SK-N-SH treated with all-trans-retinoic acid at 6 μM for 48 hours (cell line): ENCODE measurements at regions not wholly inside any gene's neighbourhood (a gene's known extent, or its start where the extent isn't known, plus 50 kb on each side); places are given as distances from the start of the nearest gene placed in this dataset.

ENCODE experiments used
- ATAC-seq: fragments of 200-7000 bp; cut with Tn5 transposase; 3 replicates; pipeline ENCODE4 v1.9.1; 2020; ENCODE audit warnings: mild to moderate bottlenecking, moderate library complexity
- CREB5 ChIP-seq: fragments of 250-450 bp; sonication (Bioruptor Pico); IDR thresholded peaks from 2 replicates; pipeline ENCODE4 v1.5.1; 2020; ENCODE audit warnings: low read depth, mild to moderate bottlenecking, moderate library complexity
- CSDC2 ChIP-seq: fragments of 250-450 bp; sonication (Bioruptor Pico); IDR thresholded peaks from 2 replicates; pipeline ENCODE4 v1.5.0; 2020; ENCODE audit warnings: mild to moderate bottlenecking, moderate library complexity
- CSRNP3 ChIP-seq: fragments of 250-450 bp; sonication (Bioruptor Pico); IDR thresholded peaks from 2 replicates; pipeline ENCODE4 v1.5.1; 2021; ENCODE audit warnings: mild to moderate bottlenecking, moderate library complexity
- ESRRG ChIP-seq: fragments of 250-450 bp; sonication (Bioruptor Pico); IDR thresholded peaks from 2 replicates; pipeline ENCODE4 v1.6.1; 2021; ENCODE audit warnings: mild to moderate bottlenecking
- GLIS3 ChIP-seq: fragments of 250-450 bp; sonication (Bioruptor Pico); IDR thresholded peaks from 2 replicates; pipeline ENCODE4 v1.5.0; 2020; ENCODE audit warnings: mild to moderate bottlenecking, moderate library complexity
- ISL1 ChIP-seq: fragments of 250-450 bp; sonication (Bioruptor Pico); IDR thresholded peaks from 2 replicates; pipeline ENCODE4 v2.1.2; 2022; ENCODE audit warnings: mild to moderate bottlenecking, moderate library complexity
- POU6F1 ChIP-seq: fragments of 250-450 bp; sonication (Bioruptor Pico); IDR thresholded peaks from 2 replicates; pipeline ENCODE4 v1.8.0; 2021; ENCODE audit warnings: low read depth, mild to moderate bottlenecking, moderate library complexity, borderline replicate concordance
- PPARA ChIP-seq: fragments of 250-450 bp; sonication (Bioruptor Pico); IDR thresholded peaks from 2 replicates; pipeline ENCODE4 v1.5.0; 2020; ENCODE audit warnings: mild to moderate bottlenecking, borderline replicate concordance
- RARB ChIP-seq: fragments of 250-450 bp; sonication (Bioruptor Pico); IDR thresholded peaks from 2 replicates; pipeline ENCODE4 v1.8.0; 2021; ENCODE audit warnings: mild to moderate bottlenecking, moderate library complexity
- SNAI2 ChIP-seq: fragments of 250-450 bp; sonication (Bioruptor Pico); IDR thresholded peaks from 2 replicates; pipeline ENCODE4 v1.5.0; 2020; ENCODE audit warnings: mild to moderate bottlenecking, moderate library complexity
- TCF4 ChIP-seq: fragments of 250-450 bp; sonication (Bioruptor Pico); IDR thresholded peaks from 2 replicates; pipeline ENCODE4 v1.8.0; 2021; ENCODE audit warnings: mild to moderate bottlenecking, moderate library complexity, borderline replicate concordance
- TOX ChIP-seq: fragments of 250-450 bp; sonication (Bioruptor Pico); IDR thresholded peaks from 2 replicates; pipeline ENCODE4 v1.8.0; 2021; ENCODE audit warnings: mild to moderate bottlenecking, moderate library complexity, borderline replicate concordance
- TSHZ2 ChIP-seq: fragments of 250-450 bp; sonication (Bioruptor Pico); IDR thresholded peaks from 2 replicates; pipeline ENCODE4 v1.5.0; 2020; ENCODE audit warnings: mild to moderate bottlenecking, moderate library complexity
- ZC3H10 ChIP-seq: fragments of 250-450 bp; sonication (Bioruptor Pico); IDR thresholded peaks from 2 replicates; pipeline ENCODE4 v1.5.1; 2021; ENCODE audit warnings: mild to moderate bottlenecking, moderate library complexity
- ZFP3 ChIP-seq: fragments of 250-450 bp; sonication (Bioruptor Pico); IDR thresholded peaks from 2 replicates; pipeline ENCODE4 v1.5.0; 2020; ENCODE audit warnings: mild to moderate bottlenecking, moderate library complexity
- ZFP30 ChIP-seq: fragments of 450-650 bp; formaldehyde crosslinking; IDR thresholded peaks from 2 replicates; pipeline ENCODE4 v1.5.0; 2022; ENCODE audit warnings: mild to moderate bottlenecking, moderate library complexity
- ZNF565 ChIP-seq: fragments of 450-650 bp; formaldehyde crosslinking; conservative IDR thresholded peaks from 2 replicates; pipeline ENCODE4 v1.5.0; 2020; ENCODE audit warnings: low read depth, mild to moderate bottlenecking, moderate library complexity

- TF ChIP-seq ZFP30 (CRISPR knock-in tag), result no peak
- no peak for ATAC-seq
Measured at GRCh38 chr3:178900029-178900646, 171.5 kb downstream of the ZMAT3 start.

- TF ChIP-seq ESRRG (CRISPR knock-in tag) (no peak), PPARA (CRISPR knock-in tag) (no peak), ISL1 (no peak), ZFP30 (CRISPR knock-in tag) (no peak), ZFP3 (CRISPR knock-in tag) (no peak), ZNF565 (CRISPR knock-in tag) (no peak), CSDC2 (no peak), GLIS3 (CRISPR knock-in tag) (no peak), ZC3H10 (CRISPR knock-in tag) (no peak), TCF4 (CRISPR knock-in tag) (no peak), TOX (CRISPR knock-in tag) (no peak), POU6F1 (CRISPR knock-in tag) (no peak), TSHZ2 (CRISPR knock-in tag) (no peak), CSRNP3 (CRISPR knock-in tag) (no peak), SNAI2 (CRISPR knock-in tag) (no peak), CREB5 (no peak), RARB (no peak)
- TF ChIP-seq, all 23 proteins: peak for 0
- ATAC-seq, result no peak
Measured at GRCh38 chr3:178895178-178895789, 176.3 kb downstream of the ZMAT3 start.
